ENCODE measurements at regions not wholly inside any gene's neighbourhood (a gene's known extent, or its start where the extent isn't known, plus 50 kb on each side); places are given as distances from the start of the nearest gene placed in this dataset.
"Not testable (repeated sequence)": the region's sequence is repeated elsewhere in the genome, so short reads cannot be mapped to it uniquely, and the experiment has no call there.

DNA sequence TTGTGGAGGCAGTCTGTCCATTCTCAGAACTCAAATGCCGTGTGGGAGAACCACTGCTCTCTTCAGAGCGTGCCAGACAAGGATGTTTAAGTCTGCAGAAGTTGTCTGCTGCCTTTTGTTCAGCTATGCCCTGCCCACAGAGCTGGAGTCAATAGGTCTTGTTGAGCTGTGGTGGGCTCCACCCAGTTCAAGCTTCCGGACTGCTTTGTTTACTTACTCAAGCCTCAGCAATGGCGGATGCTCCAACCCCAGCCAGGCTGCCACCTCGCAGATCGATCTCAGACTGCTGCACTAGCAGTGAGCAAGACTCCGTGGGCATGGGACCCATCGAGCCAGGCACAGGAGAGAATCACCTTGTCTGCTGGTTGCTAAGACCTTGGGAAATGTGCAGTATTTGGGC, 68.5 kb upstream of the UBQLN2 start:
- TF ChIP-seq, protein P1, sequence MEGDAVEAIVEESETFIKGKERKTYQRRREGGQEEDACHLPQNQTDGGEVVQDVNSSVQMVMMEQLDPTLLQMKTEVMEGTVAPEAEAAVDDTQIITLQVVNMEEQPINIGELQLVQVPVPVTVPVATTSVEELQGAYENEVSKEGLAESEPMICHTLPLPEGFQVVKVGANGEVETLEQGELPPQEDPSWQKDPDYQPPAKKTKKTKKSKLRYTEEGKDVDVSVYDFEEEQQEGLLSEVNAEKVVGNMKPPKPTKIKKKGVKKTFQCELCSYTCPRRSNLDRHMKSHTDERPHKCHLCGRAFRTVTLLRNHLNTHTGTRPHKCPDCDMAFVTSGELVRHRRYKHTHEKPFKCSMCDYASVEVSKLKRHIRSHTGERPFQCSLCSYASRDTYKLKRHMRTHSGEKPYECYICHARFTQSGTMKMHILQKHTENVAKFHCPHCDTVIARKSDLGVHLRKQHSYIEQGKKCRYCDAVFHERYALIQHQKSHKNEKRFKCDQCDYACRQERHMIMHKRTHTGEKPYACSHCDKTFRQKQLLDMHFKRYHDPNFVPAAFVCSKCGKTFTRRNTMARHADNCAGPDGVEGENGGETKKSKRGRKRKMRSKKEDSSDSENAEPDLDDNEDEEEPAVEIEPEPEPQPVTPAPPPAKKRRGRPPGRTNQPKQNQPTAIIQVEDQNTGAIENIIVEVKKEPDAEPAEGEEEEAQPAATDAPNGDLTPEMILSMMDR (IDR thresholded peaks at IDR 0.05 in 8 of 11, conservative IDR thresholded peaks at IDR 0.05 in 3 of 11): not testable (repeated sequence)
- not testable (repeated sequence) for TF ChIP-seq POLR2A (IDR thresholded peaks at IDR 0.05)

Measured in spleen (tissue), 7 donors.